GM12875 (cell line): ENCODE measurements at regions not wholly inside any gene's neighbourhood (a gene's known extent, or its start where the extent isn't known, plus 50 kb on each side); places are given as distances from the start of the nearest gene placed in this dataset.

Source experiments
- H3K4me3 ChIP-seq: one replicate; pipeline ENCODE4 v1.5.1; 2011; ENCODE audit warnings: low read depth, low read length, control low read depth
- CTCF ChIP-seq: IDR thresholded peaks from 2 replicates; pipeline ENCODE4 v1.5.1; 2011; ENCODE audit warnings: low read depth, mild to moderate bottlenecking, control low read depth, inconsistent platforms, low read length, moderate library complexity, borderline replicate concordance; ENCODE audit not compliant: insufficient read depth

GRCh38 chr5:126300293-126300692, 122.9 kb upstream of the GRAMD2B start:
- H3K4me3 ChIP-seq: no peak overlapping the region
- TF ChIP-seq CTCF: no peak

- H3K4me3 ChIP-seq: no peak overlapping the region
- TF ChIP-seq CTCF: no peak
These were observed 122.2 kb upstream of the GRAMD2B start for GRCh38 chr5:126301056-126301455.

GRCh38 chr5:126309860-126310259, 113.3 kb upstream of the GRAMD2B start:
- TF ChIP-seq CTCF: no peak

GRCh38 chr5:126311766-126312165, 111.4 kb upstream of the GRAMD2B start:
- TF ChIP-seq CTCF: no peak
- no peak overlapping the region for H3K4me3 ChIP-seq

More at GRCh38 chr5:126309860-126310259, 113.3 kb upstream of the GRAMD2B start:
- H3K4me3 ChIP-seq: no peak overlapping the region

GRCh38 chr5:126315341-126315740, 107.9 kb upstream of the GRAMD2B start:
- no peak overlapping the region for H3K4me3 ChIP-seq
- TF ChIP-seq CTCF: no peak

GRCh38 chr5:126332326-126332725, 90.9 kb upstream of the GRAMD2B start:
- TF ChIP-seq CTCF: no peak
- H3K4me3 ChIP-seq: no peak overlapping the region

- TF ChIP-seq CTCF: no peak
- no peak overlapping the region for H3K4me3 ChIP-seq
These were observed 88.4 kb upstream of the GRAMD2B start for GRCh38 chr5:126334760-126335159.
